Stomach (tissue), 8 donors: ENCODE measurements at regions not wholly inside any gene's neighbourhood (a gene's known extent, or its start where the extent isn't known, plus 50 kb on each side); places are given as distances from the start of the nearest gene placed in this dataset.

Experiments used
- DNase-seq, 2 donors: peaks; one replicate each; pipeline versions ENCODE4 v3.0.0 to v3.0.0-alpha.2; 2013 to 2019
- H3K27ac ChIP-seq, 5 donors: fragments of 200-600 bp in 4 of 5; sonication (generic) in 4 of 5; one replicate each; pipeline ENCODE4 v1.5.1; 2013 to 2019; ENCODE audit warnings: mild to moderate bottlenecking in 1 of 5, moderate library complexity in 1 of 5
- H3K27me3 ChIP-seq, 3 donors: fragments of 200-600 bp; sonication (generic); one replicate each; pipeline ENCODE4 v1.5.1; 2017 to 2019; ENCODE audit warnings: mixed run types in 1 of 3
- H3K36me3 ChIP-seq, 4 donors: fragments of 200-600 bp; sonication (generic); 1 replicate in 3 of 4; 2 replicates in 1 of 4; pipeline ENCODE4 v1.5.1; 2016 to 2019
- H3K4me1 ChIP-seq, 4 donors: fragments of 200-600 bp; sonication (generic); one replicate each; pipeline ENCODE4 v1.5.1; 2016 to 2019
- H3K4me3 ChIP-seq, 4 donors: fragments of 200-600 bp; sonication (generic) in 3 of 4; one replicate each; pipeline ENCODE4 v1.5.1; 2016 to 2019; ENCODE audit warnings: mild to moderate bottlenecking in 1 of 4
- H3K9me3 ChIP-seq, 4 donors: fragments of 200-600 bp; sonication (generic); one replicate each; pipeline ENCODE4 v1.5.1; 2016 to 2019
- EP300 ChIP-seq: sonication (generic); formaldehyde crosslinking; IDR thresholded peaks from one replicate; pipeline ENCODE4 v1.6.1; 2017; ENCODE audit warnings: antibody characterized with exemption
- POLR2A ChIP-seq, 4 donors: fragments of 450-650 bp; IDR thresholded peaks; one replicate each; pipeline ENCODE4 v1.6.1; 2016; ENCODE audit warnings: antibody characterized with exemption in 4 of 4, control low read depth in 2 of 4, mild to moderate bottlenecking in 1 of 4, moderate library complexity in 1 of 4
- POLR2AphosphoS5 ChIP-seq, 3 donors: sonication (generic); formaldehyde crosslinking; IDR thresholded peaks; one replicate each; pipeline ENCODE4 v1.6.1; 2016; ENCODE audit warnings: antibody characterized with exemption in 3 of 3
- WGBS, 5 donors: extraction: QIAGEN DNeasy Blood & Tissue Kit in 3 of 5; methylation state at CpG; one replicate each; pipeline versions ENCODE4 v1.1.5 to v1.1.7; 2013 to 2018; 5-methylcytosine and 5-hydroxymethylcytosine counted together
- intact Hi-C: fragments of 100-400 bp; cut with DNase I; formaldehyde crosslinking; loops from one replicate; pipeline ENCODE4 v1.15.1; 2023; ENCODE audit warnings: low total_unique reads
- TF ChIP-seq, protein P1 (sequence below), 7 experiments: fragments of 450-650 bp in 4 of 7; fragments of 200-600 bp in 3 of 7; sonication (generic) in 3 of 7; IDR thresholded peaks; one replicate each; pipeline ENCODE4 v1.5.1; 2016 to 2019; ENCODE audit warnings: antibody characterized with exemption in 7 of 7, control low read depth in 2 of 7, mild to moderate bottlenecking in 1 of 7
- donor health status: healthy with polysubstance abuse.
- donor health status: Bipolar disorder and iron deficiency.
- donor health status: healthy.

DNA sequence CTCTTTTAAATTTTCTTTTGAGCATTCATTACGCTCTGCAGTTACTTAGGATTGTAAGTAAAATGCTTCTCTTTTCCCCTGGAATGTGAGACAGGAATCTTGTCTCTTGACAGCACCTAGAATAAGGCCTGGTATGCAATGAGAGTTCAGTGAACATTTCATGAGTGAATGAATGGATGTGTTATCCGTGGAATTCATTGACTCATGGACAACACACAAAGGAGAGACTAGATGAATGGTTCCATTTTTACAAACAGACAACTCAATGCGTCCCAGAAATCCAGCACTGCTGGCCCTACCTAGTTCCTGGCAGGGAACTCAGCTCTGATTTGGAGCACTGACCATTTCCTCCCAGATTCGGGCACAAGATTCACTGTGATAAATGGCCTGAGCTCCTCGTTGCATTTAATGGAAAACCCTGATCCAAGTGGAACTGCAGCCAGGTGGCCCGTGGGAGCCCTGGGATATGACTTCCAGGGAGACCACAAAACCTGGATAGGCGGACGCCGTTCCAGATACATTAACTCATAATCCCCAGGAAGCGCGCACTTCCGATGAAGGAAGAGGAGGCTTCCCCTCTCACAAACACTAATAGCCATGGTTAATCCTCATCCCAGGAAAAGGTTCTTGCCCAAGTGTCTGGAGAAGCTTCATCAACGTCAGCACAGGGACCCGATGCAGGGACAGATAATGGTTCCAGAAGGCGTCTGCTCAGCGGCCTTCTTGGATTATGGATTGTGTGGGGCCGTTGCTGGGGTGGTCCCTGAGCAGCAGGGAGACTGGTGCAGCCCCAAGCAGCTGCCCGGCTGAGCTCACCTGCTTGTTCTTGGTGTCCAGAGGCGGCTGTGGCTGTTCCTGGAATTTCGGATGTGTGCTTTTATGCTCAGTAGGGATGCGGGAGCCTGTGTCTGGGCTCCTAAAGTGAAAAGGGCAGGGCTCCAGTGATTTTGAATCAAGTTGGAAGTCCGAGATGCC, 211.1 kb upstream of the TSHZ3 start:
- H3K27ac ChIP-seq, result peak overlapping the region in 1 of 5 donors; percentile 14
- H3K4me1 ChIP-seq, result no peaks in the 10 kb centered on the region
- H3K9me3 ChIP-seq, result peaks cover 0 to 17% (median 14%) of the 10 kb centered on the region in 4 donors
- H3K36me3 ChIP-seq, result no peaks in the 10 kb centered on the region
- peak in 1 of 2 donors; percentile 21 for DNase-seq
- WGBS, 5 donors, result 68 to 72% (median 70%) methylated on average over 21 to 22 of the region's 22 CpGs
- H3K27me3 ChIP-seq, result peaks cover 0 to 10% (median 0%) of the 10 kb centered on the region in 3 donors
- TF ChIP-seq POLR2A (IDR thresholded peaks at IDR 0.05) (no peak), POLR2AphosphoS5 (IDR thresholded peaks at IDR 0.05) (no peak), EP300 (no peak)
- TF ChIP-seq, protein P1, sequence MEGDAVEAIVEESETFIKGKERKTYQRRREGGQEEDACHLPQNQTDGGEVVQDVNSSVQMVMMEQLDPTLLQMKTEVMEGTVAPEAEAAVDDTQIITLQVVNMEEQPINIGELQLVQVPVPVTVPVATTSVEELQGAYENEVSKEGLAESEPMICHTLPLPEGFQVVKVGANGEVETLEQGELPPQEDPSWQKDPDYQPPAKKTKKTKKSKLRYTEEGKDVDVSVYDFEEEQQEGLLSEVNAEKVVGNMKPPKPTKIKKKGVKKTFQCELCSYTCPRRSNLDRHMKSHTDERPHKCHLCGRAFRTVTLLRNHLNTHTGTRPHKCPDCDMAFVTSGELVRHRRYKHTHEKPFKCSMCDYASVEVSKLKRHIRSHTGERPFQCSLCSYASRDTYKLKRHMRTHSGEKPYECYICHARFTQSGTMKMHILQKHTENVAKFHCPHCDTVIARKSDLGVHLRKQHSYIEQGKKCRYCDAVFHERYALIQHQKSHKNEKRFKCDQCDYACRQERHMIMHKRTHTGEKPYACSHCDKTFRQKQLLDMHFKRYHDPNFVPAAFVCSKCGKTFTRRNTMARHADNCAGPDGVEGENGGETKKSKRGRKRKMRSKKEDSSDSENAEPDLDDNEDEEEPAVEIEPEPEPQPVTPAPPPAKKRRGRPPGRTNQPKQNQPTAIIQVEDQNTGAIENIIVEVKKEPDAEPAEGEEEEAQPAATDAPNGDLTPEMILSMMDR (IDR thresholded peaks at IDR 0.05), result no peak
- intact Hi-C loops, result no loop called here
- H3K4me3 ChIP-seq, result no peak overlapping the region

DNA sequence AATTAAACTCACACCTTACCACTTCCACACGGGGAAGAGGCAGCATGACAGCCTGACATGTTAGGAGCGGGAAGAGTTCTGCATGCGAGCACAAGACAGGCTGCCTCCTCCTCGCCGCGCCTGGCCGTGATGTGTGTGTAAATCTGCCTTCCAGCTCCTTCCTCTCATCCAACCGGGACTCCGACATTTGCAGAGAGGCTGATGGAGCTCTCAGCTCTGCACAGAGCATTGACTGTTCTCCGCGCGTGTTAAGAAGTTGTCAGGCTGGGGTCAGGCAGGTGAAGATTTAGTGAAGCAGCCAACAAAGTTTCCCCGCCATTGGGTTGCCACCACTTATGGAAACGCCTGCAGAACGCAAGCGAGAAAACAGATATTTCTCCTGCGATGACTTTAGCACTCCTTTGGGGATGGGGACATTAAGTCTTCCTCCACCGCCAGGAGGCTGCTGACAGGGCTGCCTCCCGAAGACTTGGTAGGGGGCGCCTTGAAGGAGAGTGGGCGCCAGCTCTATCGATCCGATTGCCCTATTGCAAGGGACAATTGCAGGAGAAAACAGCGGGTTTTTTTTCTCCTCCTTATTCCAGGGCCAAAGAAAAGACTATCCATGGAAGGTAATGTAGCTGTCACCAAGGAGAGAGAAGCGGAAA, 213.9 kb upstream of the TSHZ3 start:
- Histone ChIP-seq H3K4me3 (no peak overlapping the region), H3K9me3 (peaks cover 0 to 25% (median 15%) of the 10 kb centered on the region in 4 donors), H3K27ac (no peak overlapping the region), H3K27me3 (peaks cover 0 to 10% (median 0%) of the 10 kb centered on the region in 3 donors), H3K36me3 (no peaks in the 10 kb centered on the region), H3K4me1 (no peaks in the 10 kb centered on the region)
- DNase-seq, result no peak
- 88 to 95% (median 93%) methylated on average over 25 of the region's 25 CpGs for WGBS, 5 donors
- TF ChIP-seq POLR2A (IDR thresholded peaks at IDR 0.05) (no peak), POLR2AphosphoS5 (IDR thresholded peaks at IDR 0.05) (no peak)
- TF ChIP-seq, protein P1 (IDR thresholded peaks at IDR 0.05), result no peak
- intact Hi-C loops, result no loop called here

DNA sequence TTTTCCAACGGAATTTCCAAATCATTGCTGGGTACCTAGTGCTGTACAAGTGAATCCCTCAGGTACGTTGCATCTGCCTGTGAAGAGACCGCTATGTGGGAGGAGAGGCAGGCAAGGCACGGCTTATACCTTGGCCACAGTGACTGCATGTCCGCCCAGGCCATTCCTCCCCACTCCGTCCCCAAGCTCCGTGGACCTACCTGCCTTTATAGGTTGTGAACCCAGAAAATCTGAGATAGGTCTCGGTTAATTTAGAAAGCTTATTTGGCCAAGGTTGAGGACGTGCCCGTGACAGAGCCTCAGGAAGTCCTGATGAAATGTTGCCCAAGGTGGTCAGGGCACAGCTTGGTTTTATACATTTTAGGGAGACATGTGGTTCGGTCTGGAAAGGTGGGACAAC, 218.5 kb upstream of the TSHZ3 start:
- 86 to 92% (median 89%) methylated on average over 10 to 11 of the region's 11 CpGs for WGBS, 5 donors
- Histone ChIP-seq H3K4me1 (no peaks in the 10 kb centered on the region), H3K9me3 (peaks cover 0 to 11% (median 0%) of the 10 kb centered on the region in 4 donors), H3K4me3 (no peak overlapping the region), H3K27ac (no peak overlapping the region), H3K36me3 (no peaks in the 10 kb centered on the region), H3K27me3 (peaks cover 0 to 18% (median 0%) of the 10 kb centered on the region in 3 donors)
- intact Hi-C loops, result no loop called here
- no peak for TF ChIP-seq POLR2A (IDR thresholded peaks at IDR 0.05)
- no peak for TF ChIP-seq EP300
- no peak for TF ChIP-seq POLR2AphosphoS5 (IDR thresholded peaks at IDR 0.05)
- DNase-seq, result no peak

DNA sequence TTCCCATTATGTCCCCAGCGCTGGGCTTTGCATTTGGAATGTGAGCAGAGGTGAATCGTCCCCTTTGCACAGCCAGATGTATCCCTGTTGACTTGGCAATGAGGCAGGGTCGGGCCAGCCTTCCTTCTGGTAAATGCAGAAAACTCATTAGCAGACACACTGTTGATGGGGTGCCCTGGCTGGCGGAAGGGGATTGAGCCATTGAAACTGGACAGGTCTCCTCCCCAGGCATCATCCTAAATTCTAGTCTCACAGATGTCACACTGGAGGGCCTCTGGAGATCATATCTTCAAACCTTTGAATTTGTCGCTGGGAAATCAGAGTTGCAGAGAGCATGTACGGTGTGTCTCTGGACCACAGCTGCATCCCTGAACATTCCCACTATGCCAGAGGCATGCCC, 219.5 kb upstream of the TSHZ3 start:
- H3K9me3 ChIP-seq, result peaks cover 0 to 11% (median 0%) of the 10 kb centered on the region in 4 donors
- H3K27me3 ChIP-seq, result peaks cover 0 to 14% (median 0%) of the 10 kb centered on the region in 3 donors
- H3K4me3 ChIP-seq, result no peak overlapping the region
- intact Hi-C loops, result no loop called here
- H3K36me3 ChIP-seq, result no peaks in the 10 kb centered on the region
- DNase-seq, result no peak
- TF ChIP-seq POLR2A (IDR thresholded peaks at IDR 0.05) (no peak), EP300 (no peak), POLR2AphosphoS5 (IDR thresholded peaks at IDR 0.05) (no peak)
- TF ChIP-seq, protein P1 (IDR thresholded peaks at IDR 0.05), result no peak
- H3K27ac ChIP-seq, result no peak overlapping the region
- no peaks in the 10 kb centered on the region for H3K4me1 ChIP-seq
- WGBS, 5 donors, result 83 to 87% (median 86%) methylated on average over 6 of the region's 6 CpGs
